Astrocyte (in vitro differentiated cells and primary cell): ENCODE measurements at regions not wholly inside any gene's neighbourhood (a gene's known extent, or its start where the extent isn't known, plus 50 kb on each side); places are given as distances from the start of the nearest gene placed in this dataset.
A peak's percentile ranks its signal among the peaks of the same experiment; 100 is the strongest.

Experiments used
- DNase-seq: peaks from one replicate; pipeline ENCODE4 v3.0.0-alpha.2; 2010; ENCODE audit warnings: low read depth
- FAIRE-seq: peaks from 2 replicates; lab custom pipeline; 2011; peaks lifted over from hg19 to GRCh38; lab: Jason Lieb, UNC
- H2AFZ ChIP-seq: 2 replicates; pipeline ENCODE4 v1.6.0; 2012; ENCODE audit warnings: low read depth, low read length, inconsistent platforms
- H3K27ac ChIP-seq: 2 replicates; pipeline ENCODE4 v1.5.1; 2011; ENCODE audit warnings: low read depth, low read length, inconsistent platforms
- H3K27me3 ChIP-seq: 2 replicates; pipeline ENCODE4 v1.6.0; 2011; ENCODE audit warnings: low read length, inconsistent platforms; ENCODE audit not compliant: insufficient read depth
- H3K36me3 ChIP-seq: 2 replicates; pipeline ENCODE4 v1.5.1; 2011; ENCODE audit warnings: low read length, inconsistent platforms; ENCODE audit not compliant: insufficient read depth
- H3K4me1 ChIP-seq: 2 replicates; pipeline ENCODE4 v1.5.1; 2011; ENCODE audit warnings: low read length, inconsistent platforms; ENCODE audit not compliant: insufficient read depth
- H3K4me2 ChIP-seq: 2 replicates; pipeline ENCODE4 v1.6.0; 2012; ENCODE audit warnings: low read length, inconsistent platforms
- H3K4me3 ChIP-seq: 2 replicates; pipeline ENCODE4 v1.5.1; 2011; ENCODE audit warnings: low read depth, mild to moderate bottlenecking, low read length, inconsistent platforms; ENCODE audit not compliant: insufficient read depth
- H3K79me2 ChIP-seq: 2 replicates; pipeline ENCODE4 v1.6.0; 2012; ENCODE audit warnings: mild to moderate bottlenecking, low read length, inconsistent platforms; ENCODE audit not compliant: insufficient read depth
- H3K9ac ChIP-seq: 2 replicates; pipeline ENCODE4 v1.6.0; 2012; ENCODE audit warnings: mild to moderate bottlenecking, low read length, inconsistent platforms
- H3K9me3 ChIP-seq: 2 replicates; pipeline ENCODE4 v1.5.1; 2012; ENCODE audit warnings: low read depth, mild to moderate bottlenecking, low read length, inconsistent platforms; ENCODE audit not compliant: insufficient read depth
- H4K20me1 ChIP-seq: 2 replicates; pipeline ENCODE4 v1.6.0; 2012; ENCODE audit warnings: low read length, inconsistent platforms; ENCODE audit not compliant: insufficient read depth
- H3K27ac Mint-ChIP-seq: one replicate; pipeline ENCODE4 v1.8.0; 2021; ENCODE audit warnings: mild to moderate bottlenecking, mixed read lengths; ENCODE audit not compliant: unreplicated experiment
- H3K27me3 Mint-ChIP-seq: one replicate; pipeline ENCODE4 v1.8.0; 2021; ENCODE audit warnings: low read depth, mixed read lengths; ENCODE audit not compliant: unreplicated experiment
- H3K36me3 Mint-ChIP-seq: one replicate; pipeline ENCODE4 v1.8.0; 2021; ENCODE audit warnings: low read depth, mixed read lengths; ENCODE audit not compliant: unreplicated experiment
- H3K4me1 Mint-ChIP-seq: one replicate; pipeline ENCODE4 v1.8.0; 2021; ENCODE audit warnings: low read depth, mixed read lengths; ENCODE audit not compliant: unreplicated experiment
- H3K4me3 Mint-ChIP-seq: one replicate; pipeline ENCODE4 v1.8.0; 2021; ENCODE audit warnings: mild to moderate bottlenecking, moderate library complexity, mixed read lengths; ENCODE audit not compliant: unreplicated experiment
- H3K9me3 Mint-ChIP-seq: one replicate; pipeline ENCODE4 v1.8.0; 2021; ENCODE audit warnings: mild to moderate bottlenecking, mixed read lengths; ENCODE audit not compliant: unreplicated experiment
- EZH2 ChIP-seq: IDR thresholded peaks from 2 replicates; pipeline ENCODE4 v1.6.1; 2012; ENCODE audit warnings: mild to moderate bottlenecking, low read length, inconsistent platforms; ENCODE audit not compliant: insufficient read depth
- TF ChIP-seq, protein P1 (sequence below): IDR thresholded peaks from 2 replicates; pipeline ENCODE4 v1.5.1; 2011; ENCODE audit warnings: low read depth, mild to moderate bottlenecking, inconsistent platforms, low read length, moderate library complexity; ENCODE audit not compliant: insufficient read depth

DNA sequence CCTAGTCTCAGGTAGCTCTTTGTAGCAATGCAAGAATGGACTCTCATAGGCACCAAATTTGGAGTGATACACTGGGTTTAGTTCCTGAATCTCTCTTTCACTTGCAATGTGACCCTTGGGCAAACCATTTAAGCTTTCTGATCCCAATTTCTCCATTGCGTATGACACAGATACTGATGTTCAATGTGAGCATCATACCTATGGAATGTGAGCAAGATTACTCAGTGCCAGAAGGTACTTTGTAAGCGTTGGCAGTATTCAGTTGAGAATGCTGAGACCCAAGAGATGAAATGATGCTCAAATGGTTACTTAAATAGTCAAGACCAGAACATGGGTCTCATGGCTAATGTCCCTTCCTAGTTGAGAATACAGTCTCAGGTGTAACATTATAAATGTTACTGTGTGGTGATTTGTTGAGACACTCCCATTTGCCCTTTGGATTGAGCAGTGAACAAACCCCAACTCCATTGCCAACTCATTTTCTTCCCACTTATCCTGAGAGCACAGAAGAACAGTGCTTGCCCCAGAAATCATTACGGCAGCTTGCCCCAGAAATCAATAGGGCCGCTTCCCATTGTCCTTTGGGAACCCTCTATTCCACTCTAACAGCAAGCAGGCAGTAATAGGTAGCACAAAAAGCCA, 134.1 kb downstream of the SOX9 start:
- no peaks in the 10 kb centered on the region for H3K36me3 ChIP-seq
- no peak overlapping the region for H3K4me3 Mint-ChIP-seq
- TF ChIP-seq EZH2 = no peak
- TF ChIP-seq, protein P1, sequence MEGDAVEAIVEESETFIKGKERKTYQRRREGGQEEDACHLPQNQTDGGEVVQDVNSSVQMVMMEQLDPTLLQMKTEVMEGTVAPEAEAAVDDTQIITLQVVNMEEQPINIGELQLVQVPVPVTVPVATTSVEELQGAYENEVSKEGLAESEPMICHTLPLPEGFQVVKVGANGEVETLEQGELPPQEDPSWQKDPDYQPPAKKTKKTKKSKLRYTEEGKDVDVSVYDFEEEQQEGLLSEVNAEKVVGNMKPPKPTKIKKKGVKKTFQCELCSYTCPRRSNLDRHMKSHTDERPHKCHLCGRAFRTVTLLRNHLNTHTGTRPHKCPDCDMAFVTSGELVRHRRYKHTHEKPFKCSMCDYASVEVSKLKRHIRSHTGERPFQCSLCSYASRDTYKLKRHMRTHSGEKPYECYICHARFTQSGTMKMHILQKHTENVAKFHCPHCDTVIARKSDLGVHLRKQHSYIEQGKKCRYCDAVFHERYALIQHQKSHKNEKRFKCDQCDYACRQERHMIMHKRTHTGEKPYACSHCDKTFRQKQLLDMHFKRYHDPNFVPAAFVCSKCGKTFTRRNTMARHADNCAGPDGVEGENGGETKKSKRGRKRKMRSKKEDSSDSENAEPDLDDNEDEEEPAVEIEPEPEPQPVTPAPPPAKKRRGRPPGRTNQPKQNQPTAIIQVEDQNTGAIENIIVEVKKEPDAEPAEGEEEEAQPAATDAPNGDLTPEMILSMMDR = no peak
- FAIRE-seq = no peak
- no peaks in the 10 kb centered on the region for H3K36me3 Mint-ChIP-seq
- peaks cover 37% of the 10 kb centered on the region for H3K27me3 Mint-ChIP-seq
- no peaks in the 10 kb centered on the region for H3K79me2 ChIP-seq
- no peak overlapping the region for H3K27ac ChIP-seq
- no peak overlapping the region for H3K9ac ChIP-seq
- H3K4me1 Mint-ChIP-seq = no peaks in the 10 kb centered on the region
- no peaks in the 10 kb centered on the region for H3K9me3 ChIP-seq
- H3K4me1 ChIP-seq = no peaks in the 10 kb centered on the region
- DNase-seq = peak; percentile 26
- no peaks in the 10 kb centered on the region for H3K27me3 ChIP-seq
- H3K4me2 ChIP-seq = no peak overlapping the region
- no peak overlapping the region for H3K27ac Mint-ChIP-seq
- H2AFZ ChIP-seq = no peak overlapping the region
- no peak overlapping the region for H3K4me3 ChIP-seq
- no peaks in the 10 kb centered on the region for H4K20me1 ChIP-seq
- H3K9me3 Mint-ChIP-seq = peaks cover 3% of the 10 kb centered on the region

DNA sequence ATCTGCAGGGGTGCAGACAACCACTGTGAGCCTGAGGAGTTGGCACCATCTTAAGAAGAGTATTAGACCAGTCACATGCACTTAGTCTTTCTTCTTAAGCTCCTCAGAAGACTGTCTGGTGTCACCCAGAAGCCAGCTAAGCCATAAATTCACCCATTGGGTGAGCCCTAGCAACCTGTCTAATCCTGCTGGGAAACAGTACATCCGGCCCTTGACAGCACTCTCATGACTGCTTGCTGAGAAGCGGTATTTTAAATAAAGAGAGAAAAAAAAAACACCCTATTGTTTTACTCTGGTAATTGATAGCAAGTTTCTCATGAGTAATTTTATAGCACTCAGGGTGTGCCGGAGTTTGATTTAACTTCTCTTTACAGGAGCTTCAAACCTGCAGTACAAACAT, 134.7 kb downstream of the SOX9 start:
- H3K9ac ChIP-seq = no peak overlapping the region
- H3K27ac ChIP-seq = no peak overlapping the region
- Mint-ChIP-seq H3K4me1 (no peaks in the 10 kb centered on the region), H3K27me3 (peaks cover 34% of the 10 kb centered on the region), H3K9me3 (peaks cover 3% of the 10 kb centered on the region), H3K4me3 (no peak overlapping the region), H3K27ac (no peak overlapping the region), H3K36me3 (no peaks in the 10 kb centered on the region)
- no peak for FAIRE-seq
- H3K36me3 ChIP-seq = no peaks in the 10 kb centered on the region
- H2AFZ ChIP-seq = no peak overlapping the region
- no peaks in the 10 kb centered on the region for H3K9me3 ChIP-seq
- H3K4me3 ChIP-seq = no peak overlapping the region
- H3K4me2 ChIP-seq = no peak overlapping the region
- TF ChIP-seq, protein P1 = no peak
- TF ChIP-seq EZH2 = no peak
- DNase-seq = no peak
- H3K79me2 ChIP-seq = no peaks in the 10 kb centered on the region
- H3K4me1 ChIP-seq = no peaks in the 10 kb centered on the region
- no peaks in the 10 kb centered on the region for H3K27me3 ChIP-seq
- no peaks in the 10 kb centered on the region for H4K20me1 ChIP-seq

DNA sequence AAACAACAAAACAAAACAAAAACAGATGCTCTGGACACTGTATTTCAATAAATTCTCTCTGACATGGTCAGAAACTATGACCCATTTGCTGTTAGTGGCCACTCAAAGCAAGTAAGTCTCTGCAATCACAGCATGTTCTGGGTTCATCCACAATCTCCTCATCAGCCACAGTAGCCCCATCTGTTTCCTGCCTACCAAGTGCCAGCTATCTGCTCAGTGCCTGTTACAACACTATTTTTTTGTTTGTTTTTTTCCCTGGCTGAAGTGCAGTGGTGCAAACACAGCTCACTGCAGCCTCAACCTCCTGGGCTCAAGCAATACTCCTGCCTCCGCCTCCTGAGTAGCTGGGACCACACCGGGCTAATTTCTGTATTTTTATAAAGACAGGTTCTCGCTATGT, 137.9 kb downstream of the SOX9 start:
- Histone ChIP-seq H3K9ac (no peak overlapping the region), H3K36me3 (no peaks in the 10 kb centered on the region), H4K20me1 (no peaks in the 10 kb centered on the region), H3K4me3 (no peak overlapping the region), H3K79me2 (no peaks in the 10 kb centered on the region), H2AFZ (no peak overlapping the region), H3K4me1 (no peaks in the 10 kb centered on the region), H3K4me2 (no peak overlapping the region), H3K27ac (no peak overlapping the region), H3K9me3 (no peaks in the 10 kb centered on the region), H3K27me3 (no peaks in the 10 kb centered on the region)
- DNase-seq (no peak), FAIRE-seq (no peak)
- H3K36me3 Mint-ChIP-seq = no peaks in the 10 kb centered on the region
- no peak for TF ChIP-seq EZH2
- TF ChIP-seq, protein P1 = no peak
- H3K27ac Mint-ChIP-seq = no peak overlapping the region
- H3K27me3 Mint-ChIP-seq = peaks cover 25% of the 10 kb centered on the region
- H3K4me3 Mint-ChIP-seq = no peak overlapping the region
- H3K4me1 Mint-ChIP-seq = no peaks in the 10 kb centered on the region
- H3K9me3 Mint-ChIP-seq = peaks cover 7% of the 10 kb centered on the region
